H1 (cell line): ENCODE measurements at regions not wholly inside any gene's neighbourhood (a gene's known extent, or its start where the extent isn't known, plus 50 kb on each side); places are given as distances from the start of the nearest gene placed in this dataset.

ENCODE experiments used
- TAF7 ChIP-seq: optimal IDR thresholded peaks from 2 replicates; pipeline ENCODE3; 2011; ENCODE audit warnings: low read depth, mild to moderate bottlenecking, inconsistent platforms, low read length, moderate library complexity, borderline replicate concordance
- TF ChIP-seq, protein P1 (sequence below): fragments of 300-600 bp; sonication (generic); IDR thresholded peaks from 2 replicates; pipeline ENCODE4 v1.7.1; 2012; ENCODE audit warnings: low read length, moderate library complexity, mild to moderate bottlenecking, inconsistent platforms; ENCODE audit not compliant: insufficient replicate concordance

DNA sequence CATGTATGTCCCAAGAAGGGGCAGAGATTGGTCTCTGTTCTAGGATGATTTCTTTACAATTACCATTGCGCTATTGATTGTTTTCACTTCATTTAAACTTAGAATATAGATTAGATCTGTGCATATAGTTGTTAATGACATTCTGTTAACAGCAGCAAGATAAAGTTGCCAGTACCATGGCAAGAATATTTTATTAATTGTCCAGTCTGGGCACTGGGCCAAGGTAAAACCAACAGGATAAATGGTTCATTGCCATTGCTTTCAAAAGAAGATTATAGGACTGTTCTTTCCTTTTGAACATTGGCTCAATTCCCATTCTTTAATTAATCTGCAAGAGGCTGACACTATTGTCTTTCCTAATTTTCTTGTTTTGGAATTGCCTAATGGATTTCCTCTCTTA is 592.4 kb downstream of the RFPL4B start (continued):
- TF ChIP-seq TAF7 = no peak
- TF ChIP-seq, protein P1, sequence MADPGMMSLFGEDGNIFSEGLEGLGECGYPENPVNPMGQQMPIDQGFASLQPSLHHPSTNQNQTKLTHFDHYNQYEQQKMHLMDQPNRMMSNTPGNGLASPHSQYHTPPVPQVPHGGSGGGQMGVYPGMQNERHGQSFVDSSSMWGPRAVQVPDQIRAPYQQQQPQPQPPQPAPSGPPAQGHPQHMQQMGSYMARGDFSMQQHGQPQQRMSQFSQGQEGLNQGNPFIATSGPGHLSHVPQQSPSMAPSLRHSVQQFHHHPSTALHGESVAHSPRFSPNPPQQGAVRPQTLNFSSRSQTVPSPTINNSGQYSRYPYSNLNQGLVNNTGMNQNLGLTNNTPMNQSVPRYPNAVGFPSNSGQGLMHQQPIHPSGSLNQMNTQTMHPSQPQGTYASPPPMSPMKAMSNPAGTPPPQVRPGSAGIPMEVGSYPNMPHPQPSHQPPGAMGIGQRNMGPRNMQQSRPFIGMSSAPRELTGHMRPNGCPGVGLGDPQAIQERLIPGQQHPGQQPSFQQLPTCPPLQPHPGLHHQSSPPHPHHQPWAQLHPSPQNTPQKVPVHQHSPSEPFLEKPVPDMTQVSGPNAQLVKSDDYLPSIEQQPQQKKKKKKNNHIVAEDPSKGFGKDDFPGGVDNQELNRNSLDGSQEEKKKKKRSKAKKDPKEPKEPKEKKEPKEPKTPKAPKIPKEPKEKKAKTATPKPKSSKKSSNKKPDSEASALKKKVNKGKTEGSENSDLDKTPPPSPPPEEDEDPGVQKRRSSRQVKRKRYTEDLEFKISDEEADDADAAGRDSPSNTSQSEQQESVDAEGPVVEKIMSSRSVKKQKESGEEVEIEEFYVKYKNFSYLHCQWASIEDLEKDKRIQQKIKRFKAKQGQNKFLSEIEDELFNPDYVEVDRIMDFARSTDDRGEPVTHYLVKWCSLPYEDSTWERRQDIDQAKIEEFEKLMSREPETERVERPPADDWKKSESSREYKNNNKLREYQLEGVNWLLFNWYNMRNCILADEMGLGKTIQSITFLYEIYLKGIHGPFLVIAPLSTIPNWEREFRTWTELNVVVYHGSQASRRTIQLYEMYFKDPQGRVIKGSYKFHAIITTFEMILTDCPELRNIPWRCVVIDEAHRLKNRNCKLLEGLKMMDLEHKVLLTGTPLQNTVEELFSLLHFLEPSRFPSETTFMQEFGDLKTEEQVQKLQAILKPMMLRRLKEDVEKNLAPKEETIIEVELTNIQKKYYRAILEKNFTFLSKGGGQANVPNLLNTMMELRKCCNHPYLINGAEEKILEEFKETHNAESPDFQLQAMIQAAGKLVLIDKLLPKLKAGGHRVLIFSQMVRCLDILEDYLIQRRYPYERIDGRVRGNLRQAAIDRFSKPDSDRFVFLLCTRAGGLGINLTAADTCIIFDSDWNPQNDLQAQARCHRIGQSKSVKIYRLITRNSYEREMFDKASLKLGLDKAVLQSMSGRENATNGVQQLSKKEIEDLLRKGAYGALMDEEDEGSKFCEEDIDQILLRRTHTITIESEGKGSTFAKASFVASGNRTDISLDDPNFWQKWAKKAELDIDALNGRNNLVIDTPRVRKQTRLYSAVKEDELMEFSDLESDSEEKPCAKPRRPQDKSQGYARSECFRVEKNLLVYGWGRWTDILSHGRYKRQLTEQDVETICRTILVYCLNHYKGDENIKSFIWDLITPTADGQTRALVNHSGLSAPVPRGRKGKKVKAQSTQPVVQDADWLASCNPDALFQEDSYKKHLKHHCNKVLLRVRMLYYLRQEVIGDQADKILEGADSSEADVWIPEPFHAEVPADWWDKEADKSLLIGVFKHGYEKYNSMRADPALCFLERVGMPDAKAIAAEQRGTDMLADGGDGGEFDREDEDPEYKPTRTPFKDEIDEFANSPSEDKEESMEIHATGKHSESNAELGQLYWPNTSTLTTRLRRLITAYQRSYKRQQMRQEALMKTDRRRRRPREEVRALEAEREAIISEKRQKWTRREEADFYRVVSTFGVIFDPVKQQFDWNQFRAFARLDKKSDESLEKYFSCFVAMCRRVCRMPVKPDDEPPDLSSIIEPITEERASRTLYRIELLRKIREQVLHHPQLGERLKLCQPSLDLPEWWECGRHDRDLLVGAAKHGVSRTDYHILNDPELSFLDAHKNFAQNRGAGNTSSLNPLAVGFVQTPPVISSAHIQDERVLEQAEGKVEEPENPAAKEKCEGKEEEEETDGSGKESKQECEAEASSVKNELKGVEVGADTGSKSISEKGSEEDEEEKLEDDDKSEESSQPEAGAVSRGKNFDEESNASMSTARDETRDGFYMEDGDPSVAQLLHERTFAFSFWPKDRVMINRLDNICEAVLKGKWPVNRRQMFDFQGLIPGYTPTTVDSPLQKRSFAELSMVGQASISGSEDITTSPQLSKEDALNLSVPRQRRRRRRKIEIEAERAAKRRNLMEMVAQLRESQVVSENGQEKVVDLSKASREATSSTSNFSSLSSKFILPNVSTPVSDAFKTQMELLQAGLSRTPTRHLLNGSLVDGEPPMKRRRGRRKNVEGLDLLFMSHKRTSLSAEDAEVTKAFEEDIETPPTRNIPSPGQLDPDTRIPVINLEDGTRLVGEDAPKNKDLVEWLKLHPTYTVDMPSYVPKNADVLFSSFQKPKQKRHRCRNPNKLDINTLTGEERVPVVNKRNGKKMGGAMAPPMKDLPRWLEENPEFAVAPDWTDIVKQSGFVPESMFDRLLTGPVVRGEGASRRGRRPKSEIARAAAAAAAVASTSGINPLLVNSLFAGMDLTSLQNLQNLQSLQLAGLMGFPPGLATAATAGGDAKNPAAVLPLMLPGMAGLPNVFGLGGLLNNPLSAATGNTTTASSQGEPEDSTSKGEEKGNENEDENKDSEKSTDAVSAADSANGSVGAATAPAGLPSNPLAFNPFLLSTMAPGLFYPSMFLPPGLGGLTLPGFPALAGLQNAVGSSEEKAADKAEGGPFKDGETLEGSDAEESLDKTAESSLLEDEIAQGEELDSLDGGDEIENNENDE = no peak
